RWPE2 (cell line): ENCODE measurements at regions not wholly inside any gene's neighbourhood (a gene's known extent, or its start where the extent isn't known, plus 50 kb on each side); places are given as distances from the start of the nearest gene placed in this dataset.

ENCODE experiments used
- ATAC-seq: fragments of 200-7000 bp; cut with Tn5 transposase; 3 replicates; pipeline ENCODE4 v1.9.1; 2021; ENCODE audit warnings: low read depth
- DNase-seq: peaks from one replicate; pipeline ENCODE4 v3.0.0-alpha.2; 2020; ENCODE audit warnings: low spot score
- H3K27ac ChIP-seq: fragments of 450-650 bp; 2 replicates; pipeline ENCODE4 v1.5.1; 2017; ENCODE audit warnings: mild to moderate bottlenecking; ENCODE audit not compliant: poor library complexity, severe bottlenecking
- H3K27me3 ChIP-seq: fragments of 250-450 bp; sonication (Bioruptor Pico); 2 replicates; pipeline ENCODE4 v1.5.1; 2021; ENCODE audit warnings: mild to moderate bottlenecking, moderate library complexity; ENCODE audit not compliant: insufficient read depth, poor library complexity, severe bottlenecking
- H3K36me3 ChIP-seq: fragments of 250-450 bp; sonication (Bioruptor Pico); 2 replicates; pipeline ENCODE4 v1.5.1; 2020; ENCODE audit warnings: low read depth, mild to moderate bottlenecking, moderate library complexity
- H3K4me1 ChIP-seq: fragments of 250-450 bp; sonication (Bioruptor Pico); 2 replicates; pipeline ENCODE4 v1.5.1; 2021; ENCODE audit warnings: mild to moderate bottlenecking, moderate library complexity; ENCODE audit not compliant: insufficient read depth, poor library complexity, severe bottlenecking
- H3K4me3 ChIP-seq: fragments of 250-450 bp; sonication (Bioruptor Pico); 2 replicates; pipeline ENCODE4 v1.5.1; 2021; ENCODE audit warnings: mild to moderate bottlenecking, moderate library complexity; ENCODE audit not compliant: severe bottlenecking
- H3K9me3 ChIP-seq: fragments of 250-450 bp; sonication (Bioruptor Pico); 2 replicates; pipeline ENCODE4 v1.5.1; 2021; ENCODE audit warnings: mild to moderate bottlenecking, moderate library complexity; ENCODE audit not compliant: severe bottlenecking
- TF ChIP-seq, protein P1 (sequence below): fragments of 450-650 bp; IDR thresholded peaks from one replicate; pipeline ENCODE4 v1.5.1; 2017; ENCODE audit warnings: mild to moderate bottlenecking, moderate library complexity; ENCODE audit not compliant: poor library complexity, severe bottlenecking

DNA sequence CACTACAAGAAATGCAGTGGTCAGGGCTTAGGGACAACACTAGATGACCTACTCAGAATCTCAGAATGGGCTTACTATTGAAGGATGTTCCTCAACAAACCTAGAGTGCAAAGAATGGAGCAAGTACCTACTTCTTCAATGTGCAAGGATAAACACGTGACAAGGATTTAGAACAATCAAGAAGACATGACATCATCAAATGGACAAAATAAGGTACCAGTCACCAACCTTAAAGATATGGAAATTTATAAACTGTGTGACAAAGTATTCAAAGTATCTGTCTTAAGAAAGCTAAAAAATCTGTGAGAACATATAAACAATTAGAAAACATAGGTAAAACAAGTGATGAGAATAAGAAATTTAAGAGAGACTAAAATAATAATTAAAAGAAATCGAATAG, 656.1 kb downstream of the ZWINT start:
- no peaks in the 10 kb centered on the region for H3K9me3 ChIP-seq
- no peak for DNase-seq
- TF ChIP-seq, protein P1, sequence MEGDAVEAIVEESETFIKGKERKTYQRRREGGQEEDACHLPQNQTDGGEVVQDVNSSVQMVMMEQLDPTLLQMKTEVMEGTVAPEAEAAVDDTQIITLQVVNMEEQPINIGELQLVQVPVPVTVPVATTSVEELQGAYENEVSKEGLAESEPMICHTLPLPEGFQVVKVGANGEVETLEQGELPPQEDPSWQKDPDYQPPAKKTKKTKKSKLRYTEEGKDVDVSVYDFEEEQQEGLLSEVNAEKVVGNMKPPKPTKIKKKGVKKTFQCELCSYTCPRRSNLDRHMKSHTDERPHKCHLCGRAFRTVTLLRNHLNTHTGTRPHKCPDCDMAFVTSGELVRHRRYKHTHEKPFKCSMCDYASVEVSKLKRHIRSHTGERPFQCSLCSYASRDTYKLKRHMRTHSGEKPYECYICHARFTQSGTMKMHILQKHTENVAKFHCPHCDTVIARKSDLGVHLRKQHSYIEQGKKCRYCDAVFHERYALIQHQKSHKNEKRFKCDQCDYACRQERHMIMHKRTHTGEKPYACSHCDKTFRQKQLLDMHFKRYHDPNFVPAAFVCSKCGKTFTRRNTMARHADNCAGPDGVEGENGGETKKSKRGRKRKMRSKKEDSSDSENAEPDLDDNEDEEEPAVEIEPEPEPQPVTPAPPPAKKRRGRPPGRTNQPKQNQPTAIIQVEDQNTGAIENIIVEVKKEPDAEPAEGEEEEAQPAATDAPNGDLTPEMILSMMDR, result no peak
- H3K27me3 ChIP-seq, result no peaks in the 10 kb centered on the region
- no peaks in the 10 kb centered on the region for H3K4me1 ChIP-seq
- ATAC-seq, result no peak
- H3K27ac ChIP-seq, result no peak overlapping the region
- H3K4me3 ChIP-seq, result no peak overlapping the region
- H3K36me3 ChIP-seq, result no peaks in the 10 kb centered on the region

DNA sequence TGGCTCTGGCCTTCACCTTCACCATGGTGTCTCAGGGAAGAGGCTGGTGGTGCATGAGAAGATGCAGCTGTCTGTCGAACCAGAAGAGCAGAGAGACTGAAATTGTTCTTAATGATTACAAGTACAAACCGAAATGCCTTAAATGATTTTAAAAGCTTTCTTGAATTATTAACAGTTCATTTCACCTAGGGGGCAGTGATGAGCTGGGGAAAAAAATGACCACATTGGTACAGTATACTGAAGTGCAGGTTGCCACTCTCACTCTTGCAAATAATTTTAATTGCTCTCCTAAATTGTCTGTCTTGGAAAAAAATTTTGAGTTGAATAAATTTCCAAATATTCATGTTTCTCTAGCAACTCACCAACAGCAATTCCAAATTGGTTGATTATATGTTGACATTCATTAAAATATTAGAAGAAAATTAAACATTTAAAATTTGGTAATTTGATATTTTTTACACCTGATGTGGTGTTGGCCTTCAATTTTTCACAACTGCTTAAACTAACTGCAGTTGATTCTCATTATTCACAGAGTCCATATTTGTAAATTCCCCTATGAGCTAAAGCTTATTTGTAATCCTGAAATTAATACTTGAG, 692.6 kb downstream of the ZWINT start:
- Histone ChIP-seq H3K9me3 (no peaks in the 10 kb centered on the region), H3K27me3 (no peaks in the 10 kb centered on the region), H3K27ac (no peak overlapping the region), H3K4me1 (no peaks in the 10 kb centered on the region), H3K36me3 (no peaks in the 10 kb centered on the region), H3K4me3 (no peak overlapping the region)
- ATAC-seq (no peak), DNase-seq (no peak)
- TF ChIP-seq, protein P1, result peak; percentile 60

DNA sequence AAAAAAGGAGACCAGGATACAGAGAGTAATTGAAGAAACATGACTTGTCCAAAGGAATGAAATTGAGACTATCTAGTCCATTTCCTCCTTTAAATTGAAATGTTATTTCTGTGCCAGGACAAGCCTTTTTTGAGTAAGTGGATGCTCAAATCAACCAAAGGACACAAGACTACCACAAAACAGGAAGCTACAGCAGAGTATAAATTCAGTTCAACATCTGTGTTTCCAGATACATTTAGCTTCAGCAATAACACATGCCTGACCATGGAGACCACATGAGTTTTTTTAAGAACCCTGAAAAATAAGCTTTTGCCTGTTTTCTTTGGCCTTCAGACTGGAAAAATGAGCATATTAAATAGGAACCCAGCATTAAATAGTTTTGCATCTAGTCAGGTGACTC, 707.5 kb downstream of the ZWINT start:
- Histone ChIP-seq H3K9me3 (no peaks in the 10 kb centered on the region), H3K4me3 (no peak overlapping the region), H3K36me3 (no peaks in the 10 kb centered on the region), H3K27ac (no peak overlapping the region), H3K27me3 (peaks cover 44% of the 10 kb centered on the region), H3K4me1 (no peaks in the 10 kb centered on the region)
- TF ChIP-seq, protein P1, result no peak
- ATAC-seq (no peak), DNase-seq (no peak)

DNA sequence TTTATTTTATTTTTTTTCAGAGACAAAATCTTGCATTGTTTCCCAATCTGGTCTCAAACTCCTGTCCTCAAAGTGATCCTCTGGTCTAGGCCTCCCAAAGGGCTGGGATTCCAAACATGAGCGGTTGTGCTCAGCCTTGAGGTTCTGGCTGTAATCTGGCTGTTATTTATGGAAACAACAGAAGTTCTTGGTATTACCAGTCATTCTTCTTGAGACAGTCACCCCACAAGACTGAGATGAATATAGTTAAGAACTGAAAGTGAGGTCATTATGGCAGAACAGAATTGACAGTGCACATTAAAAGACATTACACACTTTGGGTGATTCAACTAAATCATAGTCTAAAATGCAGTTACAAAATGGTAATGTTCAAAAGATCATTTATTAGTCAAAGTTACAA, 719.5 kb downstream of the ZWINT start:
- H3K4me3 ChIP-seq, result no peak overlapping the region
- no peaks in the 10 kb centered on the region for H3K36me3 ChIP-seq
- no peaks in the 10 kb centered on the region for H3K4me1 ChIP-seq
- no peaks in the 10 kb centered on the region for H3K9me3 ChIP-seq
- no peak overlapping the region for H3K27ac ChIP-seq
- ATAC-seq (no peak), DNase-seq (no peak)
- TF ChIP-seq, protein P1, result no peak
- H3K27me3 ChIP-seq, result peaks cover 7% of the 10 kb centered on the region

DNA sequence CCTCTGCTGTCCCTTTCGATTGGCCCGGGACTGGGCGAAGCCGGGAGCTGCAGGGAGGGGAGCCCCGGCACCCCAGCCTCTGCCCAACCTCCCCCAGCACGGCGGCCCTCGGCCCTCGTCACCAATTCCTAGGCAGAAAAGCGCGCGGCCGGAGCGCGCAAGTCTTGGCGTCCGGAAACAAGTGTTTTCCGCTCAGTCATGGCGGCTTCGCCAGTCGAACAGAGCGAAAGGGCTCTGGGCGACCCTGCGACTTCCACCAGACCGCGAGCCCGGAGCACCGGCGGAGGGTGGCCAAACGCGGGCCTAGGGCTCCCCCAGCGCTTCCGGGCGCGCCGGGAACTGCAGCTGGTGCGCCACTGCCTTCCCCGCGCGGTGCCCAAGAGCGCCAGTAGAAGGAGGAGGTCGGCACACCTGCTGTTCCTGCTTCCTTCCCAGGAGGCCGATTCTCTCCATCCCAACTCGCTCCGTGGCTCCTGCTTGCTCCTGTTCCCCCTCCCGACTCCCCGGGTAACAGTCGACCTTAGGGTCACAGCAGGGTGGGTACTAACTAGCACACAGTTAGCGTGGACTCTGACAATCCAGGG, 729.9 kb downstream of the ZWINT start:
- ATAC-seq (peak; percentile 86), DNase-seq (no peak)
- no peak overlapping the region for H3K27ac ChIP-seq
- H3K36me3 ChIP-seq, result no peaks in the 10 kb centered on the region
- no peaks in the 10 kb centered on the region for H3K9me3 ChIP-seq
- H3K27me3 ChIP-seq, result peaks cover 68% of the 10 kb centered on the region
- TF ChIP-seq, protein P1, result peak; percentile 74
- no peaks in the 10 kb centered on the region for H3K4me1 ChIP-seq
- peak overlapping the region; percentile 17 for H3K4me3 ChIP-seq
